Naive thymus-derived CD4-positive, alpha-beta T cell (primary cell): ENCODE measurements at regions not wholly inside any gene's neighbourhood (a gene's known extent, or its start where the extent isn't known, plus 50 kb on each side); places are given as distances from the start of the nearest gene placed in this dataset.
"Not testable (repeated sequence)": the region's sequence is repeated elsewhere in the genome, so short reads cannot be mapped to it uniquely, and the experiment has no call there.

ENCODE experiments used
- ATAC-seq: fragments of 150-1000 bp; cut with Tn5 transposase; 2 replicates; pipeline ENCODE4 v1.10.0; 2021; ENCODE audit warnings: mild to moderate bottlenecking, moderate library complexity
- CTCF ChIA-PET: fragments of 350-600 bp; sonication (Branson Sonifier 250); formaldehyde crosslinking; loops from one replicate; lab custom pipeline; 2021; ENCODE audit warnings: antibody characterized with exemption; lab: Charles Lee
- POLR2A ChIA-PET: fragments of 350-600 bp; sonication (Branson Sonifier 250); formaldehyde crosslinking; loops from one replicate; lab custom pipeline; 2021; ENCODE audit warnings: antibody characterized with exemption, inconsistent platforms; lab: Charles Lee
- DNase-seq, 9 donors: peaks; one replicate each; pipeline versions ENCODE4 v3.0.0 to v3.0.0-alpha.2; 2020 to 2022; ENCODE audit warnings: mixed read lengths in 1 of 9
- H3K27ac ChIP-seq: one replicate; pipeline ENCODE4 v1.7.0; 2013; ENCODE audit warnings: mild to moderate bottlenecking, low read depth, low read length, moderate library complexity
- H3K27me3 ChIP-seq, 2 donors: one replicate each; pipeline ENCODE4 v1.7.0; 2013; ENCODE audit warnings: low read length in 2 of 2, mild to moderate bottlenecking in 2 of 2, moderate library complexity in 2 of 2; ENCODE audit not compliant: control insufficient read depth in 2 of 2, insufficient read depth in 2 of 2
- H3K36me3 ChIP-seq, 3 experiments: 1 replicate in 2 of 3; 2 replicates in 1 of 3; pipeline ENCODE4 v1.7.0; 2013; ENCODE audit warnings: low read length in 3 of 3, mild to moderate bottlenecking in 3 of 3, moderate library complexity in 1 of 3; ENCODE audit not compliant: insufficient read depth in 3 of 3, control insufficient read depth in 2 of 3
- H3K4me1 ChIP-seq, 2 donors: one replicate each; pipeline ENCODE4 v1.7.0; 2013; ENCODE audit warnings: low read length in 2 of 2, mild to moderate bottlenecking in 2 of 2, moderate library complexity in 1 of 2; ENCODE audit not compliant: control insufficient read depth in 2 of 2, insufficient read depth in 2 of 2
- H3K4me3 ChIP-seq: 2 replicates; pipeline ENCODE4 v1.7.0; 2013; ENCODE audit warnings: mild to moderate bottlenecking, low read length
- H3K9me3 ChIP-seq, 3 experiments: 1 replicate in 2 of 3; 2 replicates in 1 of 3; pipeline ENCODE4 v1.7.0; 2013; ENCODE audit warnings: low read length in 3 of 3; ENCODE audit not compliant: control insufficient read depth in 2 of 3
- H3K27ac Mint-ChIP-seq, 9 donors: one replicate each; pipeline ENCODE4 v1.8.0; 2020 to 2022; ENCODE audit warnings: mixed read lengths in 9 of 9, mild to moderate bottlenecking in 8 of 9, moderate library complexity in 5 of 9, inconsistent platforms in 2 of 9
- H3K27me3 Mint-ChIP-seq, 5 donors: one replicate each; pipeline ENCODE4 v1.8.0; 2021 to 2022; ENCODE audit warnings: mixed read lengths in 5 of 5, mild to moderate bottlenecking in 1 of 5
- H3K36me3 Mint-ChIP-seq, 5 donors: one replicate each; pipeline ENCODE4 v1.8.0; 2020 to 2022; ENCODE audit warnings: mixed read lengths in 5 of 5, mild to moderate bottlenecking in 3 of 5, inconsistent platforms in 1 of 5
- H3K4me1 Mint-ChIP-seq, 7 donors: one replicate each; pipeline ENCODE4 v1.8.0; 2020 to 2022; ENCODE audit warnings: mixed read lengths in 7 of 7, mild to moderate bottlenecking in 3 of 7, inconsistent platforms in 1 of 7
- H3K4me3 Mint-ChIP-seq, 10 donors: one replicate each; pipeline ENCODE4 v1.8.0; 2020 to 2022; ENCODE audit warnings: mild to moderate bottlenecking in 10 of 10, mixed read lengths in 10 of 10, moderate library complexity in 6 of 10, inconsistent platforms in 2 of 10
- H3K9me3 Mint-ChIP-seq, 11 donors: one replicate each; pipeline ENCODE4 v1.8.0; 2020 to 2022; ENCODE audit warnings: mixed read lengths in 11 of 11, mild to moderate bottlenecking in 4 of 11, inconsistent platforms in 1 of 11, moderate library complexity in 1 of 11
- intact Hi-C, 2 donors: fragments of 100-400 bp; cut with micrococcal nuclease; formaldehyde crosslinking; loops; one replicate each; pipeline ENCODE4 v1.15.1; 2023

GRCh38 chr5:162806195-162806594 is 631.2 kb upstream of the CCNG1 start:
- Histone ChIP-seq H3K9me3 (no peaks in the 10 kb centered on the region), H3K27me3 (no peaks in the 10 kb centered on the region), H3K36me3 (no peaks in the 10 kb centered on the region), H3K4me1 (no peaks in the 10 kb centered on the region), H3K4me3 (no peak overlapping the region), H3K27ac (no peak overlapping the region)
- DNase-seq (no peak), ATAC-seq (no peak)
- Mint-ChIP-seq H3K4me3 (no peak overlapping the region), H3K27ac (no peak overlapping the region), H3K36me3 (peaks cover 0 to 3% (median 0%) of the 10 kb centered on the region in 5 donors), H3K4me1 (no peaks in the 10 kb centered on the region), H3K27me3 (no peaks in the 10 kb centered on the region), H3K9me3 (peaks cover 0 to 8% (median 0%) of the 10 kb centered on the region in 11 donors)
- CTCF ChIA-PET, result no interaction called here
- POLR2A ChIA-PET, result no interaction called here
- intact Hi-C loops, result no loop called here

- ChIA-PET POLR2A (no interaction called here), CTCF (no interaction called here)
- H3K4me1 Mint-ChIP-seq, result no peaks in the 10 kb centered on the region
- DNase-seq, result no peak
- Histone ChIP-seq H3K9me3 (no peaks in the 10 kb centered on the region), H3K36me3 (no peaks in the 10 kb centered on the region), H3K4me1 (no peaks in the 10 kb centered on the region), H3K4me3 (no peak overlapping the region), H3K27ac (no peak overlapping the region), H3K27me3 (no peaks in the 10 kb centered on the region)
- H3K27ac Mint-ChIP-seq, result no peak overlapping the region
- intact Hi-C loops, result no loop called here
- no peak for ATAC-seq
- H3K27me3 Mint-ChIP-seq, result no peaks in the 10 kb centered on the region
- peaks cover 0 to 7% (median 0%) of the 10 kb centered on the region in 5 donors for H3K36me3 Mint-ChIP-seq
- H3K9me3 Mint-ChIP-seq, result peaks cover 0 to 30% (median 8%) of the 10 kb centered on the region in 11 donors
- H3K4me3 Mint-ChIP-seq, result no peak overlapping the region
These were observed 626.3 kb upstream of the CCNG1 start for GRCh38 chr5:162811071-162811470.

- Histone ChIP-seq H3K4me3 (no peak overlapping the region), H3K9me3 (no peaks in the 10 kb centered on the region), H3K27ac (no peak overlapping the region), H3K4me1 (no peaks in the 10 kb centered on the region), H3K36me3 (no peaks in the 10 kb centered on the region), H3K27me3 (no peaks in the 10 kb centered on the region)
- intact Hi-C loops, result no loop called here
- no peak overlapping the region for H3K27ac Mint-ChIP-seq
- POLR2A ChIA-PET, result no interaction called here
- CTCF ChIA-PET, result no interaction called here
- H3K9me3 Mint-ChIP-seq, result peaks cover 0 to 25% (median 5%) of the 10 kb centered on the region in 11 donors
- no peak overlapping the region for H3K4me3 Mint-ChIP-seq
- DNase-seq (no peak), ATAC-seq (no peak)
- peaks cover 0 to 4% (median 0%) of the 10 kb centered on the region in 5 donors for H3K36me3 Mint-ChIP-seq
- no peaks in the 10 kb centered on the region for H3K4me1 Mint-ChIP-seq
- H3K27me3 Mint-ChIP-seq, result no peaks in the 10 kb centered on the region
These were observed 620.6 kb upstream of the CCNG1 start for GRCh38 chr5:162816816-162817215.

GRCh38 chr5:162817364-162817763 is 620.0 kb upstream of the CCNG1 start:
- intact Hi-C loops, result no loop called here
- no peak overlapping the region for H3K27ac ChIP-seq
- no peaks in the 10 kb centered on the region for H3K36me3 ChIP-seq
- no peak overlapping the region for H3K4me3 ChIP-seq
- no peaks in the 10 kb centered on the region for H3K9me3 ChIP-seq
- CTCF ChIA-PET, result no interaction called here
- ATAC-seq (no peak), DNase-seq (no peak)
- H3K27me3 Mint-ChIP-seq, result no peaks in the 10 kb centered on the region
- POLR2A ChIA-PET, result no interaction called here
- H3K36me3 Mint-ChIP-seq, result no peaks in the 10 kb centered on the region
- no peaks in the 10 kb centered on the region for H3K4me1 Mint-ChIP-seq
- no peaks in the 10 kb centered on the region for H3K27me3 ChIP-seq
- no peak overlapping the region for H3K27ac Mint-ChIP-seq
- no peak overlapping the region for H3K4me3 Mint-ChIP-seq
- no peaks in the 10 kb centered on the region for H3K4me1 ChIP-seq
- peaks cover 0 to 20% (median 4%) of the 10 kb centered on the region in 11 donors for H3K9me3 Mint-ChIP-seq

GRCh38 chr5:162821664-162822063 is 615.7 kb upstream of the CCNG1 start:
- H3K36me3 Mint-ChIP-seq, H3K4me3 Mint-ChIP-seq, H3K9me3 ChIP-seq, ATAC-seq, H3K27ac Mint-ChIP-seq, DNase-seq, H3K4me3 ChIP-seq, H3K36me3 ChIP-seq, intact Hi-C loops, H3K27me3 Mint-ChIP-seq, H3K4me1 ChIP-seq, H3K27me3 ChIP-seq, POLR2A ChIA-PET, H3K9me3 Mint-ChIP-seq, H3K4me1 Mint-ChIP-seq, H3K27ac ChIP-seq, CTCF ChIA-PET: not testable (repeated sequence)

GRCh38 chr5:162824360-162824759 is 613.0 kb upstream of the CCNG1 start:
- no peak for DNase-seq
- ChIA-PET POLR2A (no interaction called here), CTCF (no interaction called here)
- no peak overlapping the region for H3K4me3 Mint-ChIP-seq
- Histone ChIP-seq H3K9me3 (no peaks in the 10 kb centered on the region), H3K27me3 (no peaks in the 10 kb centered on the region), H3K27ac (no peak overlapping the region), H3K36me3 (no peaks in the 10 kb centered on the region), H3K4me1 (no peaks in the 10 kb centered on the region), H3K4me3 (no peak overlapping the region)
- H3K27me3 Mint-ChIP-seq, result no peaks in the 10 kb centered on the region
- no peak overlapping the region for H3K27ac Mint-ChIP-seq
- intact Hi-C loops, result no loop called here
- no peaks in the 10 kb centered on the region for H3K36me3 Mint-ChIP-seq
- peaks cover 0 to 13% (median 5%) of the 10 kb centered on the region in 11 donors for H3K9me3 Mint-ChIP-seq
- H3K4me1 Mint-ChIP-seq, result no peaks in the 10 kb centered on the region
- ATAC-seq, result no peak

- no peaks in the 10 kb centered on the region for H3K36me3 ChIP-seq
- Mint-ChIP-seq H3K4me3 (no peak overlapping the region), H3K27ac (no peak overlapping the region), H3K4me1 (no peaks in the 10 kb centered on the region), H3K27me3 (no peaks in the 10 kb centered on the region), H3K9me3 (peaks cover 8 to 31% (median 12%) of the 10 kb centered on the region in 11 donors), H3K36me3 (no peaks in the 10 kb centered on the region)
- no peaks in the 10 kb centered on the region for H3K9me3 ChIP-seq
- no peak overlapping the region for H3K4me3 ChIP-seq
- H3K27me3 ChIP-seq, result no peaks in the 10 kb centered on the region
- no peak for DNase-seq
- no peak for ATAC-seq
- H3K27ac ChIP-seq, result no peak overlapping the region
- POLR2A ChIA-PET, result no interaction called here
- intact Hi-C loops, result no loop called here
- CTCF ChIA-PET, result no interaction called here
- no peaks in the 10 kb centered on the region for H3K4me1 ChIP-seq
These were observed 600.2 kb upstream of the CCNG1 start for GRCh38 chr5:162837155-162837554.
